Fibroblast of skin of scalp (primary cell): ENCODE measurements at regions not wholly inside any gene's neighbourhood (a gene's known extent, or its start where the extent isn't known, plus 50 kb on each side); places are given as distances from the start of the nearest gene placed in this dataset.
"Not testable (repeated sequence)": the region's sequence is repeated elsewhere in the genome, so short reads cannot be mapped to it uniquely, and the experiment has no call there.

Experiments
- DNase-seq: peaks from one replicate; pipeline ENCODE4 v3.0.0-alpha.2; 2013

DNA sequence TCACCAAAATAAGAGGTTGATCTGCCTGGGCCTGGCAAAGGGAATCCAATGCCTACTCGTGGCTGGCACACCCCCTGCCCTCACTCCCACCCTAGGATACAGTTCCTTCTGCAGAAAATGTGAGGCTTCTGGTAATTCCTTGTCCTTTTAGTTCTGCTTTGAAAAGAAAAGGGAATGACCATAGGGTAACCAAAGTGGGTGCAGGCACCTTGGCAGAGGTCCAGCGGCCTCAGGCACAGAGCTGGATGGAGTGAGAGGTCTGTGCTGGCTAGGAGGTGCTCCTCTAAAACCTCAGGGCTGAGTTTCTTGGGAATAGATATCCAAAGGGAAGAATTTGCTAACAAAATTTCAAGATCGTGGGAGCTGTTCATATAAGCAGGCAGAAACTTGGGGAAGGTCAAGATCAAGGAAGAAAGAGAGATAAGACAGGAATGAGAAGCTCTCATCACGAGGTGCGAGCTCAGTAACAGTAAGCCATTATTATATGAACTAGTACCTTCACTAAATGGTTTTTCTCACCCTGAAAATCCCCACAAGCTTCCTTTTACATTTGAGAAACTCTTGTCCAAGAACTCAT is 293.1 kb upstream of the LYPLAL1 start:
- no peak for DNase-seq

DNA sequence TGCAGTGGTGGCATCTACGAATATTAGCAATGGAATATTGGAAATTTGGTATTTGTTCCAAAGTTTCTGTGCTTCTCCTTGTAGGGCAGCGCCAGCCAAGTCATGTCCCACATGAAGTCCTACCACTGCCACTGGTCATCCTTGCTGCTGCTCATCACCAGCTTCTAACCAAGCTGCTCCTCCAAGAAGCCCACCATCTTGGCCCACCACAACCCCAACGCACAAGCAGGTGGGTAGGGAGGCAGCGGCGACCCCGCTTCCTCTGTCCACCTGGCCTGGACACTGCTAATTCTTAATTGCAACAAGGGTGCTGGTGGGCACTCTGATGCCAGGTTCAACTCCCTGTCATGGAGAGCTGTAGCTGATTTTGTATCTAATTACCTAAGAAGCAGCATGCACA is 291.2 kb upstream of the LYPLAL1 start:
- DNase-seq: no peak

DNA sequence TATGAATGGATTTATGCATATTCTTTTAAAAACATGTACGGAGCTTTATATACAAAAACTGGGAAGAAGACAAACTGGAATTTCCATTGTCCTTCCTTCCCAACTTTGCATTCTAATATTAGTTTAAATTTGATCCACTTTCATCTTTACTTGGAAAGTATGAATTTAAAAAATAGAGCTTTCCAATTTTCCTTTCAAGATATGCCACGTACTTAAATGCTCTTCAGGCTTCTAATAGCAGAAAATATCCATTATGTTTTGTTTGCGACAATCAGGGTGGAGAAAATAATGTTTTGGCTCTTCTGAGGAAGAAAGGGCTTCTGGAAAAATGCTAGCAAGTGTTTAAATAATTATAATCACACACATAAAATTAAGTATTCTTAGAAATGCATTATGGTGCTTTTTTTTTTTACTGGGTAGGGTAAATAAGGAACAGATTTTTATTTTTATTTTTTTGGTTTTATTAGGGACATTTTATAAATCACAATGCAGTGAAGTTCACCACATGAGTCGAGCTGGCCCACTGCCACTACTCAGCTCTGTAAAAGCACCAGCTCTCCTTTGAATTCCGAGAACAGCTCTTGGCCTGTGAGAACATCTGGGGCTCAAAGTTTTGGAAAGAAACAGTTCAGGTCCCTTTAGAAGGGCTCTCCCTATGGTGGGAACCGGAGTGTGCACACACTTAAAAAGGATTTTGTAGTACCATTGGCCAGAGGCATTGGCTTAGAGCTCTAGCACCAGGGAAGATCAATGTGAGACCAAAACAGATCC is 287.4 kb upstream of the LYPLAL1 start:
- peak; percentile 26 for DNase-seq

DNA sequence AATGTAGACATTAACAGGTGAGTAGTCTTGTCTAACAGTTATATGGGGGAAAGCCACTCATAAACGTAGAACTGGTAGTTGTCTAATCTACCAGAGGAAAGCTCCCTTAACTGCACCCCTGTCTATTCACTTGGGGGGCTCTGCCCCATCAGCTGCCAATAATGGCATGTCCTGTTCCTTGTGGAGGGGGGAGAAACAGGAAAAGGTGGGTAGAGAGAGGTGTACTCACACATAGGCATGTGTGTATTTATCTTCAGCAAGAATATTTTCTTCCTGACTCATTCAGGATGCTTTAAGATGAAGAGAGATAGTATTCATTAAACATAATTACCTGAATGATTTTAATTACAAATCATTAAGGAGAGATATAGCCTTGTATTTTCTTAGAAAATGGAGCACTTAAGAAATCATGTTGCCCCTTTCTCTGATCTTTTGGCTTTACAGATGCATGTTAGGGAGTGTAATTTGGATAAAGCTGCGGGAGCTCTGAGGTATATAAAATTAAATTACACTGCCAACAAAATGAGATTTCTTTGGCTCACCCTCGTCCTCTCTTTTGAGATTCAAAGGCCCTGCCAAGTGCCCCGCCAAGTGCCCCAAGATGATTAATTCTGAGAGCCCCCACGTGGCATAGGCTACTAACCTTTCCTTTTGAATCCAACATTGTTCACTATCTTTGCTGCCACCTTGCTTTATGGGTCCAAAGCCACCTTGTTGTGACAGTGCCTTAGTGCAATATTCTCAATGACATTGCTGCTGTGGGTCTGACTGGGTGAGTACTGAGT is 286.3 kb upstream of the LYPLAL1 start:
- DNase-seq: no peak

DNA sequence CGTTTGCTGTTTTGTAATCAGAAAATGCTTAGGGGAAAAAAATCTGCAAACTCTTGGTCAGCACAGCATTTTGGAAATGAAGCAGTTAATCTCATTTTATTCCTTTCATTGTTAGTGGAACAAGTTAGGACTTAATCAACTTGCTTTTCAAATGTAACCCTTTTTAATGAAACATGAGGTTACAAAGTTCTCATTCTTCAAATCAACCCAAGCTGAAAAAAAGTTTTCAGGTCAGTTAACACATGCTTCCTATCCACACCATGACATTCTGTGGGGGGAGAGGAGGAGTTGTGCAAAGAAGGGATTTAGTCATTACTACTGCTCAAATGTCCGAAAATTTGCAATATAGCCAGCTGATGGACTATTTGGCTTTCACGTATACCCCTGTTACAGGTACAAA is 283.2 kb upstream of the LYPLAL1 start:
- DNase-seq: no peak

DNA sequence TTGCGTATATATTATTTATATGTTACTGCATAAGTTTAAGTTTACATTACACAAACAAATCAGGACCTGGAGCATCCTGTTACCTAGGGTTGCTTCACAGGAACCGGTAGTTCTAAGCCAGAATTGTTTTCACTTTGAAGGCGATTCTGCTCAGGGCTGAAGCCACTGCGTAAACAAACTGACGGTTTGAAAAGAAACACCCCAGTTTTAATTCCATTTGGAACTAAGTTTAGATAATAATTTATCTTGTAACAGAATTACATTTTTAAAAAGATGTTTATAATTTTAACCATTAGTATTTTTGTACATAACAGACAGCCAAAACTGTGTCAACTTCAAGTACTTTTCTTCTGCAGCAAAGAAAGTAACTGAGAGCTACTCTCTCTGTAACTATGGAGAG is 282.1 kb upstream of the LYPLAL1 start:
- no peak for DNase-seq

DNA sequence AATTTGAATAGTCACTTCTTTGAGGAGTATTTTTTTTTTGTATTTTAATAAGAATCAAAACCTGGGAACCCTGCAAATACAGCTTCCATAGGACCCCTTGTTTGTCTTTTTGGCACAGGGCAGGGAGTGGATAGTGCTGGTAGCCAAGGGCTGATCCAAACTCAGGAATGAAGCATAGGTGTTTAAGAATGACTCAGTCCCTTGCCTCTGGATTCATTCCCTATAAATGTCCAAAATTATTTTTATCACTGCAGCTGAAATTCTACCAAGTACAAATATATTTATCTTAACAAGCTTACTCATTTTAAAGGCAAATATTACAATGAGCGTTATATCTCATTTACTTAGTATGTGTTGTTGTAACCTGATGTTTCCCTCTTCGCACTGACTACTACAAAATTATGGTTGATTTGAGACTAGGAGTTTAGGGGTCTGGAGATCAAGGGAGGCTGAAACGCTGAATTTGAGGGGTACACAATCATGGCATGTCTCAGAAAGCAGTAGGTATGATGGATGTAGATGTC is 278.6 kb upstream of the LYPLAL1 start:
- no peak for DNase-seq

DNA sequence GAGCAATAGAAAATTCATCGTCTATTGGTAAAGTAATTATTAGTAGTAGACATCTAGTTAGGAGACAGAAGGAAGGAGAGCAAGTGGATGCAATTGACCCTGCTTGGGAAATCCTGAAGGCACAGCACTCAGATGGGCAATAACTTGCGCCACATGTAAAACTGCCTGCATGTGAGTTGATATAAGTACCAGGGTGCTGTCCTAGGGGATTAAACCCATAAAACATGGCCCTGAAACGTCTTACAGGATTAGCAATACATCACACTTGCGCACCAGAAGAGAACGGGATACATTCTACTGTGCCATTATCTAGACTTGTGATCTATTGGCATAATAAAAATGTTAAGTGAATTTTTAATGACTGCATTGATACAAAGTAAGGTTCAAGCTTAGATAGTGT is 277.5 kb upstream of the LYPLAL1 start:
- DNase-seq: no peak

DNA sequence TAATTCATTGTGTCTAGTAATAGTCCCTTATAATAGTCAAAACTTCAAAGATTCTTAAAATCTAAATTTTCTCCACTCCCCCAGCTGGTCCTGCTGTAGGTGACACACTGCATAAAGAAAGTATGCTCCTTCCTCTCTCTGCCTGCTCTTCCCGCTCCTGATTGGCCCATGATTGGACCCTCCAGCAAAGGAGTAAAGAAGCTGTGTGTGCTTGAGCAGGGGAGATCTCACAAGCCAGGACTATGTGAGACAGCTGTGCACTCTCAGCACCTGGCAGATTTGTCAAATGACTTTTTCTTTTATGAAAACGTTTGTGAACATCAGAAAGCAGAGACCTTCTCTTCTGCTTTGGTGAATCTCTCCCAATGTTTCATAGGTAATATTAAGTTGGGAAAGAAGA is 274.8 kb upstream of the LYPLAL1 start:
- DNase-seq: no peak

DNA sequence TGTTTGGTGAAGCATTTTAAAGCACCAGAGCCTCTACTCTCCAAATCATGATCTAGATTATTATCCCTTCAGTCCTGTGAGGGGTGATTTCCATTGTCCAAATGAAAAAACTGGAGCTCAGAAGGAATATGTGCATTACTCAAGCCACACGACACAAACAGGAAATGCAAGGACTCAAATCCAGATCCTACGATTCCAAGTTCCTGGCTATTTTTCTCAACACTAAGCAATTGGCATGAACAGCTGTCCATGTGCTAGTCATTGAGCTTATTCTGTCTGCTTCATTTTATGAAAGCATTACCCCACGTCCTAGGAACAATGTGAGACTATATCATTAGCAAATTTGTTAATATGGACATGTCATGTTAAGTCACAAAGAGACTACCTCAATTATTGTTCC is 273.1 kb upstream of the LYPLAL1 start:
- DNase-seq: no peak

DNA sequence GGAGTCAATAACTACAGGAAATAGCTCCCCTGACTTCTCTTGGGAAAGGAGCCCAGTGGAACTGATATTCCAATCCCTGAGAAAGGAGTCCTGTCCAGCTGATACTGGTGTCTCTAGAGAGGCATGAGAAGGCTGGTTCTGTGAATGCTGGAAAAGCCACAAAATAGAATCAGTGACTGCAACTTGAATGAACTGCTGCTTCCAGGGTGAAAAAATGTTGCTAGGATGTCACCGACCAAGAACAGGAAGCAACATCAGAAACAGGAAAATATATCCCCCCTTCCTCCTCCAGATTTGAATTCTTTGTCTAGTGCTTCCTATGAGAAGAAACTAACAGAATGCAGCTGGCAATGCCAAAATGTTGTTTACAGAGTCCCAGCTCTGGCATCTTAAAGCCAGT is 269.3 kb upstream of the LYPLAL1 start:
- DNase-seq: no peak

DNA sequence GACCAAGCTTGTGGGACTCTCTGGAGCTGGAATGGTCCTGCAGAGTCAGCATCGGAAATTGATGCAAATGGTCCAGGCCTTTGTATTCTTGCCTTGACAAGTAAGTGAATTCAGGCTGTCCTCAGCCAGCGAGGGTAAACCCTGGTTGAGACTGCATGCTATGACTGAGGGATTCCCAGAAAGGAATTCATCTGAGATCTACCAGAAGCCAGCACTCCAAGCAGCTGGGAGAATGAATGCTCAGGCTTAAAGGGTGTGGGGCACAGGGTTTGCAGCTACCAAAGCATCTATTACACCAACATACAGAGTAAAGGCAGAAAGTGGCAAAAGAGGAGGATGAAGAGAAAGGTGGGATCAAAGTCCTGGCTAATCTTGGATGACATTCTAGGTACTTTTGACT is 257.0 kb upstream of the LYPLAL1 start:
- DNase-seq: no peak

DNA sequence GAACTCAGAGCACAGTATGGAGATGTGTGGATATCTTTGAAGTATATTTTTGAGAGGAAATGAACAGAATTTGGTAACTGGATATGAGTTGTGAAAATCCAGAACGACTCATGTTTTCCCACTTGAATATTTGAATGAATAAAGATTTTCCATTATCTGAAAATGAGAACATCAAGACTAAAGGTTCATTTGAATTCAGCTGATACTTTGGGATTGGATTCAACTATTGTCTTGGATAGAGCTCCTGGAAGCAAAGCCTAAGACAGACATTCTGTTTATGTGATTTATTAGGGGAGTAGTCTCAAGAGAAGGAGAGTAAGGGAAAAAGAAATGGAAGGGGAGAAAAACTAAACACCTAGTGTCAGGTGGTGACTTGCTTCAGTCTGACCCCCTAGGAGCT is 256.0 kb upstream of the LYPLAL1 start:
- no peak for DNase-seq

DNA sequence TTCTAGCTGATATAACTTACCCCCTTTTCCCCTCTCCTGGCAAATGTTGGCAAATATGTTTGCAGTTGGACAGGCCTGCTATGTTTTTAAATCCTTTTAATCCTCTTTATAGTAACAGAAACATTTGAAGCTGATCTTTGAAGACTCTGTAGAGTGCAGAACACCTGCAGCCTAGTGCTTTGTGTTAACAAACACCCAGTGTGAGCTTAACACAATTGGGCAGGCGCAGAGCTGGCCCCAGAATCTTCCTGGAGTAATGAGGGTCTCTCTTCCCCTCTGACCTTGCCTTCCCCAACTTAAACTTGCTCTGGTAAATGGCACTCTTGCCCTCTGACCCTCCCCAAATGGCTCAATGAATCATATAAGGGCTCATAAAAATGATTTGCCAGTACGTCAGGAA is 247.9 kb upstream of the LYPLAL1 start:
- no peak for DNase-seq

DNA sequence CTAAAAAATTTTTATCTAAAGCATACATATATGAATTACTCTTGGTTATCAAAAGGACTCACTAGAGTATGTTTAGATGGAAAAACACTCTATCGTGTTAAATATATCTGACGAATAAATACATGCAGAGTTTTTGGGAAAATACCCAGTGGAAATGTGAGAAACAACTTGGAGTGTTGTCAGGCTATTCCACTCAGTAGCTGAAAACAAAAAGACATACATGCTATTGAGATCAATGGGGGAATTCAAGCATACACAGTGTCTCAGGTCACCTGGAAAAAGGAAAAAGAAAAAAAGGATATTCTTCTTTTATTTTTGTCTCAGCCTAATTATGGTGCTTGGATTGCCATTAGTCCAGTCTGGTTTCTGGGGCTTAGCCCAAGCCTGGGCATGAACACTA is 247.0 kb upstream of the LYPLAL1 start:
- no peak for DNase-seq

DNA sequence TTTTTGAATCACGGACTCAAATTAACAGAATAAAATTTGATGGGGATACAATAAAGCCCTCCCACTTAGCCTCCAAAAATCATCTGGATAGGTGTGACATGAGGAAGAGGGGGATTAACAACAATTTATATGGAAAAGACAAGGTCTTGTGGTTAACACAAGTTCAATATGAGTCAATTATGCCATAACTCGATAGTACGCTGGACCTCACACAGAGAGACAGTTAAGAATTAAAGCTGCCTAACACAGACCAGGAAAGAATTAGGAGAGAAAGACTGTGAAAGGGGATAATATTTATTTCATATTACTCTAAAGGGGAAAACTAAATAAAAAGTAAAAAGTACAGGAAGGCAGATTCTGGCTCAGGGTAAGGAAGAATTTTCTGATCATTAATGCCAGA is 243.7 kb upstream of the LYPLAL1 start:
- no peak for DNase-seq

DNA sequence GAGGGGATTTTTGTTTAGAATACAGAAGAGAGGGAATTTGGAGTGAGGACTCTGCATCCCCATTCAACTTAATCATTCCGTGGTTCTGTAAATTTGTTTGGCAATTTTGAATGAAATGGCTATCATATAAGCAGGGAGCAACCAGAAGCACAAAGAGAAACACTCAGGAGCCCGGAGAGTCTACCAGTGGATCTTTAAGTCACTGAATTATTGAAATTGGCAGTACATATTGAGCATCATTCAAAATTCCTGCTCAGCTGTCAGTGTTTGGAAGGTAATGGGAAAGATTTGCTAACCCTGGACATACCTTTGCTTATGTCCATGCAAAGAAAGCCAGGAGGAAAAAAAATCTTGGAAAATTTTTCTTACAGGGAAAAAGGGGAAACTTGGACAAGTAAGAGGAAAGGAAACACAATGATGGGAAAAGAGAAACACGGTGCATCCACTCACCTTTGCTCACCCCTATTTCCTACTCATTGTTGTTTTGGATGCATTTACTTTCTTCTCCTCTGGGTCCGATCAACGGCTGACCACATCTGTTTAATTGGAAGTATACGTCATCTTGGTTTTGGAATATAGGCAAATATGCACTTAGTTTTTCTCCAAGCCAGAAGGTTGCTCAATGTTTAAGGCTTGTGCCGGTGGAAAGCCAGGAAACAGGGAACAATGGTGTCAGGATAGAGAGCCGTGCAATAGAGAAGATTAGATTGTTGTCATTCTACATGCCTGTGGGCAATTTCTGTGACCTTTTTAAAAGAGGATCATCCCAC is 243.0 kb upstream of the LYPLAL1 start:
- peak; percentile 13 for DNase-seq

DNA sequence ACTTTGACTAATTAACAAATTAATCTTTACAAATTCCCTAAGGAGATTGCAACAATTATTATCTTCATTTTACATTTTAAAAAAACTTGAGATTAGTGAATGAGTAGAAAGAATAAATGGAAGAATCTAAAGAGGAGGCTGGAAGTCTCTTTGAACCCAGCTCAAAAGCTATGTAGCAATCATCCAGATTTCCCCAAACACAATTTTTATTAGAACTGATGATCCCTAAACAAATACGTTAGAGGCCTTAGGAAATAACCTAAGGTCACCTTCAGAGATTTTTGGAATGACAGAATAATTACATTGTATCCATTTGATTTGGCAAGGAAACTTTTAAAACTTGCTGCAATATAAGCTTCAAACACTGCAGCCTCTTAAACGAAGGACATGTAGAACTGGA is 242.4 kb upstream of the LYPLAL1 start:
- DNase-seq: no peak

DNA sequence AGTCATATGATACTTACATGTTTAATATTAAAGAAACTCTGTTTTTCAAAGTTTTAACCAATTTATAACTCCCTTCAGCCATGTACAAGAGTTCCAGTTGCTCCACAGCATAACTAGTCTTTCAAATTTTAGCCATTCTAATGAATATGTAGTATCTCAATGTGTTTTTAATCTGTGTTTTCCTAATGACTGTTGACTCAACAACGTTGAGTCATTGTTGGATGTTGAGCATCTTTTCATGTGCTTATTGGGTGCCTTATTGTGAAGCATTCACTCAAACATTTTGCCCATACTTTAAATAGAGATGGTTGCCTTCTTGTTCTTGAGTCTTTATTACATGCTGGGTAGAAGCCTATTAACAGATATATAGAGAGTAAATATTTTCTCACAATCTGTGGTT is 240.2 kb upstream of the LYPLAL1 start:
- peak; percentile 15 for DNase-seq

DNA sequence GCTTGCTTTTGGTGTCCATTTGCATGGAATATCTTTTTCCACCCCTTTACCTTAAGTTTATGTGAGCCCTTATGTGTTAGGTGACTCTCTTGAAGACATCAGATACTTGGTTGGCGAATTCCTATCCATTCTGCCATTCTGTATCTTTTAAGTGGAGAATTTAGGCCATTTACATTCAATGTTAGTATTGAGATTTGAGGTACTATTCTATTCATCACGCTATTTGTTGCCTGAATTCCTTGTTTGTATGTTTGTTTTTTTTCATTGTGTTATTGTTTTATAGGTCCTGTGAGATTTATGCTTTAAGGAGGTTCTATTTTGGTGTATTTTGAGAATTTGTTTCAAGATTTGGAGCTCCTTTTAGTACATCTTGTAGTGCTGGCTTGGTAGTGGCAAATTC is 238.3 kb upstream of the LYPLAL1 start:
- DNase-seq: not testable (repeated sequence)

DNA sequence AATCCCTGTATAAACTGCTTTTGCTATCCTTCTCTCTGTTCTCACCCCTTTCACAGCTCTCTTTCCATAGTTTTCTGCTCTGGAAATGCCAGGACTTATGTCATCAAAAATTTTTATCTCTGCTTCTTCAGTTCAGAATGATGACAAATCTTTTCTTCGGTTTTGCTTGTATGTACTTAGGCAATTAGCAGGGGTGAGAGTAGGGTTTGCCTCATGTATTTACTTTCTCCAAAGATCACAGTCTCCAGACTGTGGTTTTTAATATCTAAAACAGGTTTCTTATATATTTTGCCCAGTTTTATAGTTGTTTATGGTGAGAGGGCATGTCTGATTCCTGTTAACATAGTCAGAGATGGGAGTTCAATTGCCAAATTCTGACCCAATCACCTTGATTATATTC is 235.4 kb upstream of the LYPLAL1 start:
- DNase-seq: no peak

DNA sequence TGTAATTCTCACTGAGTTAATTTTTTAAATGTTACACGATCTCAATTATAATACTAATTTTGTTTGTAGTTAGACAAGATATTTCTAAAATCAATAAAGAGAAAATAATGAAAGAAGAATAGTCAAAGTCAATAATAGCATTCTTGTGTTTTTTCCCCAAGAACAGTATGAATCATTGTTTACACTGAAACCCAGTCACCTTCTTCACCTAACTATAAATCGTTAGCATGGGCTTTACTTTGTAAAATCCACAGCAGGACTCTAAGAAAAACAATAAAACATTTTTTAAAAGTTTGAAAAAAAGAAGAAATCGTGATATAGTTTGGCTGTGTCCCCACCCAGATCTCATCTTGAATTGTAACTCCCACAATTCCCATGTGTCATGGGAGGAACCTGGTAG is 234.6 kb upstream of the LYPLAL1 start:
- no peak for DNase-seq

DNA sequence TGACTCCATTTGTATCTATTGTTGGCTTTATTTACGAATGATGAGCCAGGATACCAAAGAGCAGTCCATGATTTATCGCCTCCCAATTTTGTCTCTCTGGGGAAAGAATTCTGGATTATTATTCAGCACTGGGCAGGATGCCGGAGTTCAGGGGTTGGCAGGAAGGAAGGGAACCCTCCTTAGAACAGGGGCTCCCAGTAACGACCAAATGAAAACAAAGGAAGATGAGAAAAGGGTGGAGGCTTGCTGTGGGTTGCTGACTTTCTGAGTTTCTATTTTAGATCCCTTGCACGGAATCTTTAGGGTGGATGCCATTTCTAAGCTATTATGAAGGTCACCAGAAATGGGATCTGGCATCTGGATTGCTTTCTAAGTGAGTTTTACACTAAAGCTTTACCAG is 231.2 kb upstream of the LYPLAL1 start:
- DNase-seq: peak; percentile 6
